ENCODE measurements at regions not wholly inside any gene's neighbourhood (a gene's known extent, or its start where the extent isn't known, plus 50 kb on each side); places are given as distances from the start of the nearest gene placed in this dataset.
"Not testable (repeated sequence)": the region's sequence is repeated elsewhere in the genome, so short reads cannot be mapped to it uniquely, and the experiment has no call there.

GRCh38 chr20:30671120-30671519 lies 586.3 kb upstream of the DEFB115 start:
- H3K9me3 ChIP-seq (ENCODE audit: control insufficient read depth in 2 of 3, insufficient read depth in 1 of 3, low read length in 3 of 3); H3K9ac ChIP-seq (ENCODE audit: low read length in 3 of 3); intact Hi-C loops (cut with DNase I); DNase-seq; H3K4me3 ChIP-seq (ENCODE audit: low read length in 3 of 3); H3K36me3 ChIP-seq (ENCODE audit: control insufficient read depth in 2 of 3, insufficient read depth in 3 of 3, low read length in 3 of 3); H3K4me1 ChIP-seq (ENCODE audit: control insufficient read depth in 2 of 3, insufficient read depth in 2 of 3, low read depth in 1 of 3, low read length in 3 of 3); H3K27ac ChIP-seq (ENCODE audit: low read depth in 2 of 2, low read length in 2 of 2); H3K27me3 ChIP-seq (ENCODE audit: control insufficient read depth, insufficient read depth, low read length); FAIRE-seq: not testable (repeated sequence)

DNA sequence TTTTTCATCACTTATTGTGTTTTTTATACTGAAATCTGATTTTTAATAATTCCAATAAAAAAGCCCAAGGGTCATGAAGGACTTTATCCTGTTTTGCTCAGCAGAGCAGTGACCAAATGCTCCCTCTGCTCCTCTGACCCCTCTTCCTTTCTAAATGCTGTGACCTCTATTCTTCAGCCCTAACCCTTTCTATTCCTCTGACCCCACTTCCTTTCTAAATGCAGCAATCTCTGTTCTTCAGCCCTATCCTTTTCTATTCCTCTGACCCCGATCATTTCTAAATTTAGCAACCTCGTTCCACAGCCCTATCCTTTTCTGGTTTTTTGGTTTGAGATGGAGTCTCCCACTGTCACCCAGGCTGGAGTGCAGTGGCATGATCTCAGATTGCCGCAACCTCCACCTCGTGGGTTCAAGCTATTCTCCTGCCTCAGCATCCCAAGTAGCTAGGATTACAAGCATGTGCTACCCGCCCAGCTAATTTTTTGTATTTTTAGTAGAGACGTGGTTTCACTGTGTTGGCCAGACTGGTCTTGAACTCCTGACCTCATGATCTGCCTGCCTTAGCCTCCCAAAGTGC lies 581.4 kb upstream of the DEFB115 start:
- not testable (repeated sequence) for H3K9me3 ChIP-seq (ENCODE audit: control insufficient read depth in 2 of 3, insufficient read depth in 1 of 3, low read length in 3 of 3); H3K27me3 ChIP-seq (ENCODE audit: control insufficient read depth, insufficient read depth, low read length)

GRCh38 chr20:30682236-30682635 lies 575.2 kb upstream of the DEFB115 start:
- intact Hi-C loops (cut with DNase I); H3K27me3 ChIP-seq (ENCODE audit: control insufficient read depth, insufficient read depth, low read length); H3K27ac ChIP-seq (ENCODE audit: low read depth in 2 of 2, low read length in 2 of 2); DNase-seq; H3K9me3 ChIP-seq (ENCODE audit: control insufficient read depth in 2 of 3, insufficient read depth in 1 of 3, low read length in 3 of 3); H3K4me3 ChIP-seq (ENCODE audit: low read length in 3 of 3); H3K36me3 ChIP-seq (ENCODE audit: control insufficient read depth in 2 of 3, insufficient read depth in 3 of 3, low read length in 3 of 3); H3K4me1 ChIP-seq (ENCODE audit: control insufficient read depth in 2 of 3, insufficient read depth in 2 of 3, low read depth in 1 of 3, low read length in 3 of 3); FAIRE-seq; H3K9ac ChIP-seq (ENCODE audit: low read length in 3 of 3): not testable (repeated sequence)

More for the DNA sequence above, 581.4 kb upstream of the DEFB115 start:
- H3K36me3 ChIP-seq (ENCODE audit: control insufficient read depth in 2 of 3, insufficient read depth in 3 of 3, low read length in 3 of 3); H3K4me3 ChIP-seq (ENCODE audit: low read length in 3 of 3); DNase-seq; FAIRE-seq; H3K4me1 ChIP-seq (ENCODE audit: control insufficient read depth in 2 of 3, insufficient read depth in 2 of 3, low read depth in 1 of 3, low read length in 3 of 3); H3K9ac ChIP-seq (ENCODE audit: low read length in 3 of 3); intact Hi-C loops (cut with DNase I); H3K27ac ChIP-seq (ENCODE audit: low read depth in 2 of 2, low read length in 2 of 2): not testable (repeated sequence)

GRCh38 chr20:30712861-30713260 lies 544.6 kb upstream of the DEFB115 start:
- H3K27me3 ChIP-seq (ENCODE audit: control insufficient read depth, insufficient read depth, low read length); intact Hi-C loops (cut with DNase I); H3K27ac ChIP-seq (ENCODE audit: low read depth in 2 of 2, low read length in 2 of 2); DNase-seq; H3K4me3 ChIP-seq (ENCODE audit: low read length in 3 of 3); H3K9me3 ChIP-seq (ENCODE audit: control insufficient read depth in 2 of 3, insufficient read depth in 1 of 3, low read length in 3 of 3); FAIRE-seq; H3K4me1 ChIP-seq (ENCODE audit: control insufficient read depth in 2 of 3, insufficient read depth in 2 of 3, low read depth in 1 of 3, low read length in 3 of 3); H3K9ac ChIP-seq (ENCODE audit: low read length in 3 of 3); H3K36me3 ChIP-seq (ENCODE audit: control insufficient read depth in 2 of 3, insufficient read depth in 3 of 3, low read length in 3 of 3): not testable (repeated sequence)

- H3K4me3 ChIP-seq (ENCODE audit: low read length in 3 of 3); H3K27me3 ChIP-seq (ENCODE audit: control insufficient read depth, insufficient read depth, low read length); H3K27ac ChIP-seq (ENCODE audit: low read depth in 2 of 2, low read length in 2 of 2); H3K4me1 ChIP-seq (ENCODE audit: control insufficient read depth in 2 of 3, insufficient read depth in 2 of 3, low read depth in 1 of 3, low read length in 3 of 3); FAIRE-seq; H3K36me3 ChIP-seq (ENCODE audit: control insufficient read depth in 2 of 3, insufficient read depth in 3 of 3, low read length in 3 of 3); DNase-seq; H3K9me3 ChIP-seq (ENCODE audit: control insufficient read depth in 2 of 3, insufficient read depth in 1 of 3, low read length in 3 of 3); H3K9ac ChIP-seq (ENCODE audit: low read length in 3 of 3); intact Hi-C loops (cut with DNase I): not testable (repeated sequence)
Observed at GRCh38 chr20:30719415-30720199, 537.9 kb upstream of the DEFB115 start.

DNA sequence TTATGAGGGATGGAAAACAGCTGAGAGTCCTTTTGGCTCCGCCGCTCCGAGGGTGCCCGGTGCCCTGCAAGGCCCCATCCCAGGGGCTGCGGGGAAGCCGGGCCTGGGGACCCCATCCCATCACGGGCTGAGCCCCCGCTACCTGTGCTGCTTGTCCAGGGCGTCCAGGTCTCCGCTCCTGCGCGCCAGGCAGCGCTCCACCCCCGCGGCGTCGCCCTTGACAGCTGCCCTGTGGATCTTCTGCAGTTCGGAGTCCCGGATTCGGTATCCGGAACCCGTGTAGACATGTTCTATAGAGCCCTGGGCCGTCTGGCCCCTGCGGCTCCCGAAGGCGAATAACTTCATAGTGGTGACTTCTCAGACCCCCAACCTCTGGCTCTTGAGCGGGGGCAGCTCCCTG lies 534.0 kb upstream of the DEFB115 start:
- H3K27ac ChIP-seq (ENCODE audit: low read depth in 2 of 2, low read length in 2 of 2); H3K9me3 ChIP-seq (ENCODE audit: control insufficient read depth in 2 of 3, insufficient read depth in 1 of 3, low read length in 3 of 3); H3K4me1 ChIP-seq (ENCODE audit: control insufficient read depth in 2 of 3, insufficient read depth in 2 of 3, low read depth in 1 of 3, low read length in 3 of 3); H3K36me3 ChIP-seq (ENCODE audit: control insufficient read depth in 2 of 3, insufficient read depth in 3 of 3, low read length in 3 of 3); H3K9ac ChIP-seq (ENCODE audit: low read length in 3 of 3); FAIRE-seq; H3K27me3 ChIP-seq (ENCODE audit: control insufficient read depth, insufficient read depth, low read length); intact Hi-C loops (cut with DNase I): not testable (repeated sequence)
- H3K4me3 ChIP-seq (ENCODE audit: low read length in 3 of 3): peak overlapping the region in 1 of 3 donors; percentile 24
- peak in 1 of 5 donors; percentile 31 for DNase-seq

DNA sequence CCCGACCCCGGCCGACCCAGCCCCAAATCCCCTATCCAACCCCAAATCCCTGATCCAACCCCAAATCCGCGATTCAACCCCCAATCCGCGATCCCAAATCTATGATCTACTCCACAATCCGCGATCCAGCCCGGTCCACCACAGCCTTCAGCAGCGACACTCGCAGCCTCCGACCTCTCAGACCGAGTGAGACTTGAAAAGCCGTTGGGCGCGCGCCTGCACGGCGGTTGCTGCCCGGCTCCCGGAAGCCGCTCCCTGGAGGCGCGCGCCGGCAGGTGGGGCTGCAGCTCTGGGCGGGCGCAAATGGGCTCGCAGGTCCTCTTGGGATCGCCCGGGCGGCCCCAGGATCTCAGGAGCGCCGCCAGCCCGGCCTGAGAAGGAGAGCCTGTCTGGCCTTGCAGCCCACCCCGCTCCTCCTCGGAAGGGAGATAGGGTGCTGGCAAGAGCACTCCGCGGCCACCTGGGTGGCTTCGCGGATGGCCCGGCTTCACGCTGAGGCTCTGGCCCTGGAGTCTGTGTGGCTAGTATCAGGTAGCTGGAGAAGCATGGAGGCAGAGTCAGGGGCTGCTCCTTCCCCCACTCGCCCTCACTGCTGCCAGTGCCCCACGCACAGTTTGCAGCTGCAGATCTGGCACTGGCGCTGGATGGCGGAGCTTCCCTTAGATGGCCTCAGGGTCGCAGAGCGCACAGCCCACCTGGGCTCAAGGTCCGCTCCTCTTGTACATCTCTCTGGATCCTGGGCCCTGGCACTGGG lies 533.4 kb upstream of the DEFB115 start:
- H3K4me3 ChIP-seq (ENCODE audit: low read length in 3 of 3): peak overlapping the region in 2 of 3 donors; percentile 17 to 42
- not testable (repeated sequence) for FAIRE-seq

GRCh38 chr20:30724688-30725074 lies 532.8 kb upstream of the DEFB115 start:
- H3K27ac ChIP-seq (ENCODE audit: low read depth in 2 of 2, low read length in 2 of 2); H3K9me3 ChIP-seq (ENCODE audit: control insufficient read depth in 2 of 3, insufficient read depth in 1 of 3, low read length in 3 of 3); H3K4me1 ChIP-seq (ENCODE audit: control insufficient read depth in 2 of 3, insufficient read depth in 2 of 3, low read depth in 1 of 3, low read length in 3 of 3); H3K9ac ChIP-seq (ENCODE audit: low read length in 3 of 3); H3K36me3 ChIP-seq (ENCODE audit: control insufficient read depth in 2 of 3, insufficient read depth in 3 of 3, low read length in 3 of 3); H3K27me3 ChIP-seq (ENCODE audit: control insufficient read depth, insufficient read depth, low read length); FAIRE-seq; intact Hi-C loops (cut with DNase I): not testable (repeated sequence)
- peak in 2 of 5 donors; percentile 46 to 60 for DNase-seq
- peak overlapping the region in 1 of 3 donors; percentile 17 for H3K4me3 ChIP-seq (ENCODE audit: low read length in 3 of 3)

More for the DNA sequence above, 533.4 kb upstream of the DEFB115 start:
- H3K4me1 ChIP-seq (ENCODE audit: control insufficient read depth in 2 of 3, insufficient read depth in 2 of 3, low read depth in 1 of 3, low read length in 3 of 3); H3K9ac ChIP-seq (ENCODE audit: low read length in 3 of 3); H3K9me3 ChIP-seq (ENCODE audit: control insufficient read depth in 2 of 3, insufficient read depth in 1 of 3, low read length in 3 of 3); H3K36me3 ChIP-seq (ENCODE audit: control insufficient read depth in 2 of 3, insufficient read depth in 3 of 3, low read length in 3 of 3); H3K27ac ChIP-seq (ENCODE audit: low read depth in 2 of 2, low read length in 2 of 2); H3K27me3 ChIP-seq (ENCODE audit: control insufficient read depth, insufficient read depth, low read length); intact Hi-C loops (cut with DNase I): not testable (repeated sequence)
- DNase-seq: peak; percentile 57 to 77 (median 71)

All from kidney (tissue), 10 donors.